SK-N-MC (cell line): ENCODE measurements at regions not wholly inside any gene's neighbourhood (a gene's known extent, or its start where the extent isn't known, plus 50 kb on each side); places are given as distances from the start of the nearest gene placed in this dataset.

ENCODE experiments used
- EZH2 ChIP-seq: fragments of 200-600 bp; sonication (generic); IDR thresholded peaks from one replicate; pipeline ENCODE4 v1.6.1; 2017; ENCODE audit warnings: antibody characterized with exemption
- POLR2AphosphoS5 ChIP-seq: IDR thresholded peaks from 2 replicates; pipeline ENCODE4 v1.6.1; 2012; ENCODE audit warnings: mild to moderate bottlenecking, low read depth, low read length, borderline replicate concordance

DNA sequence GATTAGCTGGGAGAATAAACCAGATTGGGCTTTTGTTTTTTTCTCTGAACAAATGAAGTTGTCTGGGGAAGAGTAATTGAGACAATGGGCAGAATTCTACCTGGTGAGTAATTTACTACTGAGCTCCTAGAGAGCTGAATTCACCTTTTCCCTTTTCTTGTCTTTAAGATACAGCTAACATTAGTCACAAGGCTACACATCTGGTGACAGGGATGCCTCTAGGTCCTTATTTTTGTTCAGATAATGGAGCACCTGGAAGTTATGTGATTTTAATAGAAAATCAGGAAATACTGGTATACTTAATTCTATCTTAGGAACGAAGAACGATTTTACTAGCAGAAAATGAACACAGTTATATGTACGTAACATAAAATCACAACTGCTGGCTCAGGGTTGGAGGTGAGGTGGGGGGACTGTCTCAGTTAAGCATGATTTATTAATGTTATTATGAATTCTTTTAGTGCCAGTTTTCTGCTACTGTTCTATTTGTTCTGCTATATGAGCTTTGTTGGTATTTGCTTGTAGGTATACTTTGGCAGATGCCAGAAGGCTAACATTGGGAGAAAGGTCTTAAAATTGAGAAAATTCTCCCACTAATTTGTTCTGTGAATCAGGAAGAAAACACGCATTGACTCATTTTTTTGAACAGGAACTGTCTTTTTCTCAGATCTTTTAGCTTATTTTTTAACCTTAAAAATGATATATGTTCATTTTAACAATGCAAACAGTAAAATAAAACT lies 482.7 kb upstream of the RGS6 start:
- no peak for TF ChIP-seq EZH2
- no peak for TF ChIP-seq POLR2AphosphoS5
